ENCODE measurements at regions not wholly inside any gene's neighbourhood (a gene's known extent, or its start where the extent isn't known, plus 50 kb on each side); places are given as distances from the start of the nearest gene placed in this dataset.

DNA sequence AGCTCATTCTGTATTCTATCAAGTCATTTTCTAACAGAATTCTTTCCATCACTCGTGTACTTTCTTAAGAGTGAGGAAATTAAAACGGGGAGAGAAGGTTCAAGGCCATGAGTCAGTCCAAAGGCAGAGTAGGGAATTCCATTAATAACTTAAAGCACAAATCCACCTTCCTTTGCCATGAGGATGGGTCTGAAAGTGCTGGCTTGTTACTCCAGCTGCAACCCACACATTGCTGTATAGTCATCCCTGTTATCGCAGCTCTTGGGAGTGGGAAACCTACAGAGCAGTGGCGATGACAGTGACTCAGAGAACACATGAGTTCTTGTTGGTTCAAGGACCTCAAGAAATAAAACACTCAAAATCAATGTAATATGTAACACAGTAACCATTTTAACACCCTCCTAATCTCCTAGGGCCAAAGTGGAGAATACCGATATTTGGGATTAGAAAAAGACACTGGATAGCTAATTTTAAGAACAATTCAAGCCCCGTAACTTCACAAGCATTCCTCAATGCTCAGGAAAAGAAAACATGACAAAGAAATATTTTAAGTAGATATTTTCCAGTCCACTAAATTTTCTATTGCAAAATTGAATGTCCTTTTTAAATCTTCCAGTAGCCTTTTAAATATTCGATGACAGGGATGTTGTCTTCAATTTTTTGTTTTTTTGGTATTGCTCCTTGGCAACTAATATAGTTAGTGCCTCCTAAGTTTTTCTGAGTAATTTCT lies 179.9 kb upstream of the THBS1 start:
- TF ChIP-seq EZH2 (optimal IDR thresholded peaks at IDR 0.05; ENCODE audit: low read depth, low read length) (no peak), EZH2phosphoT487 (IDR thresholded peaks at IDR 0.05; ENCODE audit: low read length) (no peak)
- TF ChIP-seq, protein P1, sequence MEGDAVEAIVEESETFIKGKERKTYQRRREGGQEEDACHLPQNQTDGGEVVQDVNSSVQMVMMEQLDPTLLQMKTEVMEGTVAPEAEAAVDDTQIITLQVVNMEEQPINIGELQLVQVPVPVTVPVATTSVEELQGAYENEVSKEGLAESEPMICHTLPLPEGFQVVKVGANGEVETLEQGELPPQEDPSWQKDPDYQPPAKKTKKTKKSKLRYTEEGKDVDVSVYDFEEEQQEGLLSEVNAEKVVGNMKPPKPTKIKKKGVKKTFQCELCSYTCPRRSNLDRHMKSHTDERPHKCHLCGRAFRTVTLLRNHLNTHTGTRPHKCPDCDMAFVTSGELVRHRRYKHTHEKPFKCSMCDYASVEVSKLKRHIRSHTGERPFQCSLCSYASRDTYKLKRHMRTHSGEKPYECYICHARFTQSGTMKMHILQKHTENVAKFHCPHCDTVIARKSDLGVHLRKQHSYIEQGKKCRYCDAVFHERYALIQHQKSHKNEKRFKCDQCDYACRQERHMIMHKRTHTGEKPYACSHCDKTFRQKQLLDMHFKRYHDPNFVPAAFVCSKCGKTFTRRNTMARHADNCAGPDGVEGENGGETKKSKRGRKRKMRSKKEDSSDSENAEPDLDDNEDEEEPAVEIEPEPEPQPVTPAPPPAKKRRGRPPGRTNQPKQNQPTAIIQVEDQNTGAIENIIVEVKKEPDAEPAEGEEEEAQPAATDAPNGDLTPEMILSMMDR (IDR thresholded peaks at IDR 0.05; ENCODE audit: low read length): no peak

Data from MM.1S (cell line).